Keratinocyte (primary cell): ENCODE measurements at regions not wholly inside any gene's neighbourhood (a gene's known extent, or its start where the extent isn't known, plus 50 kb on each side); places are given as distances from the start of the nearest gene placed in this dataset.

Experiments used
- DNase-seq: peaks from one replicate; pipeline ENCODE4 v3.0.0-alpha.2; 2011; ENCODE audit warnings: low read depth, missing footprints, low spot score
- FAIRE-seq: peaks from 2 replicates; lab custom pipeline; 2011; peaks lifted over from hg19 to GRCh38; lab: Jason Lieb, UNC
- H2AFZ ChIP-seq: 2 replicates; pipeline ENCODE4 v1.6.0; 2012; ENCODE audit warnings: low read length, control low read depth, inconsistent platforms; ENCODE audit not compliant: control insufficient read depth
- H3K27ac ChIP-seq: 2 replicates; pipeline ENCODE4 v1.5.1; 2011; ENCODE audit warnings: low read length; ENCODE audit not compliant: control insufficient read depth, insufficient read depth
- H3K27me3 ChIP-seq: 3 replicates; pipeline ENCODE4 v1.6.0; 2011; ENCODE audit warnings: low read length; ENCODE audit not compliant: control insufficient read depth, insufficient read depth; ENCODE audit errors: extremely low read depth
- H3K36me3 ChIP-seq, 2 experiments: 2 replicates in 1 of 2; 3 replicates in 1 of 2; pipeline ENCODE4 v1.5.1; 2011; ENCODE audit warnings: low read length in 2 of 2, mild to moderate bottlenecking in 1 of 2; ENCODE audit not compliant: control insufficient read depth in 2 of 2, insufficient read depth in 2 of 2; ENCODE audit errors: extremely low read depth in 1 of 2
- H3K4me1 ChIP-seq: 3 replicates; pipeline ENCODE4 v1.5.1; 2011; ENCODE audit warnings: low read length; ENCODE audit not compliant: control insufficient read depth, insufficient read depth; ENCODE audit errors: extremely low read depth
- H3K4me2 ChIP-seq: 3 replicates; pipeline ENCODE4 v1.6.0; 2011; ENCODE audit warnings: low read depth, low read length; ENCODE audit not compliant: control insufficient read depth, insufficient read depth; ENCODE audit errors: extremely low read depth
- H3K4me3 ChIP-seq, 3 experiments: fragments of 200-600 bp in 1 of 3; sonication (generic) in 1 of 3; 2 replicates in 2 of 3; 3 replicates in 1 of 3; pipeline ENCODE4 v1.5.1; 2011 to 2016; ENCODE audit warnings: low read length in 3 of 3, mild to moderate bottlenecking in 3 of 3, control low read depth in 2 of 3, inconsistent platforms in 1 of 3, low read depth in 1 of 3, mixed read lengths in 1 of 3, mixed run types in 1 of 3, moderate library complexity in 1 of 3; ENCODE audit not compliant: control insufficient read depth in 2 of 3, insufficient read depth in 2 of 3; ENCODE audit errors: extremely low read depth in 1 of 3
- H3K79me2 ChIP-seq: 2 replicates; pipeline ENCODE4 v1.6.0; 2012; ENCODE audit warnings: low read length; ENCODE audit not compliant: control insufficient read depth, insufficient read depth
- H3K9ac ChIP-seq: 3 replicates; pipeline ENCODE4 v1.6.0; 2011; ENCODE audit warnings: low read length; ENCODE audit not compliant: control insufficient read depth, insufficient read depth; ENCODE audit errors: extremely low read depth
- H3K9me1 ChIP-seq: 3 replicates; pipeline ENCODE4 v1.6.0; 2011; ENCODE audit warnings: low read length; ENCODE audit not compliant: control insufficient read depth, insufficient read depth; ENCODE audit errors: extremely low read depth
- H3K9me3 ChIP-seq: 2 replicates; pipeline ENCODE4 v1.5.1; 2012; ENCODE audit warnings: low read depth, low read length; ENCODE audit not compliant: control insufficient read depth
- H4K20me1 ChIP-seq: 3 replicates; pipeline ENCODE4 v1.6.0; 2011; ENCODE audit warnings: low read length; ENCODE audit not compliant: control insufficient read depth, insufficient read depth; ENCODE audit errors: extremely low read depth
- CTCF ChIP-seq, 3 experiments: IDR thresholded peaks in 1 of 3; conservative IDR thresholded peaks in 1 of 3; optimal IDR thresholded peaks in 1 of 3; 2 replicates in 2 of 3; 3 replicates in 1 of 3; pipeline versions ENCODE3 to v1.5.1; 2011; ENCODE audit warnings: low read length in 3 of 3, mild to moderate bottlenecking in 3 of 3, moderate library complexity in 2 of 3, control low read depth in 1 of 3, inconsistent platforms in 1 of 3; ENCODE audit not compliant: insufficient read depth in 2 of 3; ENCODE audit errors: extremely low read depth in 1 of 3
- EZH2 ChIP-seq: IDR thresholded peaks from one replicate; pipeline ENCODE4 v1.6.1; 2012; ENCODE audit warnings: inconsistent platforms, mild to moderate bottlenecking, low read length, moderate library complexity
- dilution Hi-C: fragments of 300-500 bp; cut with MboI; formaldehyde crosslinking; loops from one replicate; pipeline ENCODE4 v1.7.0; 2020; ENCODE audit warnings: low sequenced_read_pairs; ENCODE audit not compliant: extremely low pct_ligation_motif_present

GRCh38 chr6:9554323-9554722 lies 860.6 kb downstream of the TFAP2A start:
- H3K9me3 ChIP-seq = no peaks in the 10 kb centered on the region
- H3K4me1 ChIP-seq = no peaks in the 10 kb centered on the region
- H3K9me1 ChIP-seq = no peaks in the 10 kb centered on the region
- H3K27ac ChIP-seq = no peak overlapping the region
- H3K9ac ChIP-seq = no peak overlapping the region
- FAIRE-seq = no peak
- H3K36me3 ChIP-seq = no peaks in the 10 kb centered on the region
- no peak overlapping the region for H3K4me3 ChIP-seq
- H3K79me2 ChIP-seq = no peaks in the 10 kb centered on the region
- DNase-seq = no peak
- dilution Hi-C loops = no loop called here
- no peaks in the 10 kb centered on the region for H3K27me3 ChIP-seq
- H4K20me1 ChIP-seq = no peaks in the 10 kb centered on the region
- TF ChIP-seq EZH2 (no peak), CTCF (optimal IDR thresholded peaks at IDR 0.05 in 1 of 3, IDR thresholded peaks at IDR 0.05 in 1 of 3, conservative IDR thresholded peaks at IDR 0.05 in 1 of 3; ENCODE audit: extremely low read depth in 1 of 3, insufficient read depth in 2 of 3, low read length in 3 of 3) (no peak)
- H3K4me2 ChIP-seq = no peak overlapping the region
- no peak overlapping the region for H2AFZ ChIP-seq

GRCh38 chr6:9553002-9553401 lies 861.9 kb downstream of the TFAP2A start:
- H4K20me1 ChIP-seq = no peaks in the 10 kb centered on the region
- DNase-seq (no peak), FAIRE-seq (no peak)
- no peaks in the 10 kb centered on the region for H3K27me3 ChIP-seq
- H3K4me2 ChIP-seq = no peak overlapping the region
- no peaks in the 10 kb centered on the region for H3K4me1 ChIP-seq
- dilution Hi-C loops = no loop called here
- TF ChIP-seq EZH2 (no peak), CTCF (optimal IDR thresholded peaks at IDR 0.05 in 1 of 3, IDR thresholded peaks at IDR 0.05 in 1 of 3, conservative IDR thresholded peaks at IDR 0.05 in 1 of 3; ENCODE audit: extremely low read depth in 1 of 3, insufficient read depth in 2 of 3, low read length in 3 of 3) (no peak)
- H3K36me3 ChIP-seq = no peaks in the 10 kb centered on the region
- no peak overlapping the region for H3K9ac ChIP-seq
- H3K4me3 ChIP-seq = no peak overlapping the region
- H3K79me2 ChIP-seq = no peaks in the 10 kb centered on the region
- no peaks in the 10 kb centered on the region for H3K9me1 ChIP-seq
- no peaks in the 10 kb centered on the region for H3K9me3 ChIP-seq
- H2AFZ ChIP-seq = no peak overlapping the region
- no peak overlapping the region for H3K27ac ChIP-seq
